Dermis blood vessel endothelial cell (primary cell): ENCODE measurements at regions not wholly inside any gene's neighbourhood (a gene's known extent, or its start where the extent isn't known, plus 50 kb on each side); places are given as distances from the start of the nearest gene placed in this dataset.

ENCODE experiments used
- DNase-seq: peaks from one replicate; pipeline ENCODE4 v3.0.0; 2010

GRCh38 chr18:67219821-67220220 lies 296.7 kb downstream of the DSEL start:
- DNase-seq: peak; percentile 59

GRCh38 chr18:67218556-67218955 lies 298.0 kb downstream of the DSEL start:
- DNase-seq: no peak

DNA sequence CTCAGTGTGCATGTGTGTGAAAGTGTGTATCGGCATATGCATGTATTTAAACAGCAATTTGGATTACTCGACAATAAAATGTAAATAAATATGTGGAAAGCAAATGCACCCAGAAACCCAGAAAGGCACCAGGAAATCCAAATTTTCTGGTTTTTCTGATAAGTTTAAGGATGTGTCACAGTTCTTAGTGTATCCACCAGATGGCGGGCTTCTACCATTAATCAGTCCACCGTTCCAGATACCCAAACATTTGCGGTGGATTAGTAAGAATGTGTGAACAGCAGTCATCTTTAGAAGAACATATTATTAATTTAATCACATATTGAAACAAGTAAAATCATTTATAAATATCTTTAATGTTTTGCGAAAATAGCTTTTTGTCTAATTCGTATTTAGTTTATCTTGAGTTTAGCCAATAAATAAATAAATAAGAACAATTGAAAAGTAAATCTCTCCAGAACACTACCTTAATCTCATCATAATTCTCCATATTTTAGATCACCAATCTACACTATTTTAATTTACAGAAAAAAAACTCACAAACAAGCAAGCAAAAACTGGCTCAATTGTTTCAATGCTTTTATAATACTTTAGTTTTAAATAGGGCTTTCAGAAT lies 298.9 kb downstream of the DSEL start:
- peak; percentile 81 for DNase-seq

DNA sequence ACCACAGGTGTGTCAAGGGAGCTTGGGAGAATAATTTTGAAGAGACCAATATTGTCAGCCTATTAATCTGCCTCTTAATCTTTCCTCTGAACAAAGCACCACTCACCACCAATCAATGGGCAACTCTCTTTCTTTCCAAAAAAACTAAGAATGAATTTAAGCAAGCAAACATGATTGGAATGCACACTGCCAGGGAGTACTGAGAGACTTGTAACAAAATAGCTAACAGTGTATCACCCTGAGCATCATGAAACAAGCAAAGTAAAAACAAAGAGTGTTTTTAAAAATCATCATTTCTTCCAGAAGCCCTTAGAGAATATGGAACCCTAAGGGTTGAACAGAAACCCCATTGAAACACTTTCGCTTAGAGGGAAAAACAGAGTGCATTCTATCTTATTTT lies 299.7 kb downstream of the DSEL start:
- DNase-seq: no peak

- no peak for DNase-seq
These were observed 300.8 kb downstream of the DSEL start for GRCh38 chr18:67215686-67216085.

DNA sequence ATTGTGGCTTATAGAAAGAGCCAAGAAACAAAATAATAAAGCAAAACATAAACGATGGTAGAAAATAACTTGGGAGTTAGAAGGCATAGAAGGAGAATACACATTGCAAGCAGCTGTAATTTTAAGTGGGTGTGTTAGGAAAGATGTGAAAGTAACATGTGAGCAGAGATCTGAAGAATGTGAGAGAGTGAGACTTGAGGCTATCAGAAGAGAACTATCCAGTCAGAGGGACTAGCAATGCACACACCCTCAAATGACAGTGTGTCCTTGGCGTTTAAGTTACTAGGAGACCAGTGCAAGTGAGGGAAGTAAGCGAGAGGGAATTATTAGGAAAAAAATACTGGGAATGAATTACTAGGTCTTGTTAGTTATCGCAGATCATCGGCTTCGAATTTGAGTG lies 304.9 kb downstream of the DSEL start:
- DNase-seq: no peak

DNA sequence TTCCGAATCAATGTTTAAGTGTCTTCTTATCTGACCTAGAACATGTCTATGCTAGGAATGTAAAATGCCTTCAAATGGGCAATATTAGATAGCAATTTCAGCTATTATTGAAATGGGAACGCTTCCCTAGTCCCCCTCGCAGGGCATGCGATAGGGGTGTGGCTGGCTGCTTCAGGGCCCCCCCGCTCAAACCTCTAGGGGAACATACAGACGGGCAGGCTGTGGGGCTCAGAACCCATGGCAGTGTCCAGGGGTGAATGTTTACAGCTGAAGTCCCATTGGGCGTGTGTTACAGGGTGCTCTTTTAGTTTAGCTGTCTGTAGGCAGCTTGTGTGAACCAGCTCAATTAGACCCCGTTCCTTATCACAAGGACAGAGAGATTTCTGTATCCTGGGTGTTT lies 315.9 kb downstream of the DSEL start:
- no peak for DNase-seq

GRCh38 chr18:67199993-67200617 lies 316.4 kb downstream of the DSEL start:
- DNase-seq: peak; percentile 75

DNA sequence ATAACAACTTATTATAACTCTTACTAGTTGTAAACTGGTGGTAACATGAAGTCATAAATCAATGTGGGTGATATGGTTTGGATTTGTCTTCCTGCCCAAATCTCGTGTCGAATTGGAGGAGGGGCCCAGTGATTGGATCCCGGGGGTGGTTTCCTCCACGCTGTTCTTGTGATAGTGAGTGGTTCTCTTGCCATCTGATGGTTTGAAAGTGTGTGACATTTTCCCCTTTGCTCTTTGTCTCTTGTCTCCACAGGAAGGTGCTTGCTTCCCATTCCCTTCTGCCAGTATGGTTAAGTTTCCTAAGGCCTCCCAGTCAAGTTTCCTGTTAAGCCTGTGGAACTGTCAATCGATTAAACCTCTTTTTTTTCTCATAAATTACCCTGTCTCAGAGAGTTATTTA lies 321.6 kb downstream of the DSEL start:
- no peak for DNase-seq

DNA sequence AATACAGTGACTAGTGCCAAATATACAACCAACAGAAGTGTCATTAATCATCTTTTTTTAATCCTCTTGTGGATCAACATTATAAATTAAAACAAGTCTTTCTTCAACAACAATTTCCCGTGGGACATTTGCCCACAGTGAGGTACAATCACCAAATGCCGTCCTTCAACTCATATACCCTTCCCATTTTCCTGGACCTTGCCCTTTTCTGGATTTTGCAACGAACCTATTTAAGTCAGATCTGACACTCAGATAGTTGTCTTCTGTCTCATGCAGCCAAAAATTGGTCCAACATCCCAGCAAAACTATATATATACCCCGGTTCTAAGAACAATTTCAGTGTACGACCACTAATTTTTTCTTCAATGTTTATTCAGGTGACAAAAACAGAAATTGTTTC lies 324.0 kb downstream of the DSEL start:
- DNase-seq: no peak

DNA sequence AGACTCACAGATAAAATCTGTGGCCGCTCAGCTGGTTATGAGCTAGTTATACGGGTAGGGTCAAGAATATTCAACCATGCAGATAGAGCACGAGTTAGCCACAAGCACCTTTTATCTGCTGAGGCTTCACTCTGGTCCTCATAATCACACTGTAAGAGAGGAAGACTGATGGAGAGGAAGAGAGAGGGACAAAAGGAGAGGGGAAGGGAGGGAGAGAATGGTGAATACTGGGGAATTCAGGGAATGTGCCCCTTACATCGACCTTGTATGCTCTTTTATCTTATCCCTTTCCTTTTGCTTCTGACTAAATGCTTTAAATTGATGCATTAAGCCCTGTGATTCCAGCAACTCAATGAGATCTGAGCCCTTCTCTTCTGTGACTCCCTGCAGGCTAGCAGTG lies 333.1 kb downstream of the DSEL start:
- no peak for DNase-seq

GRCh38 chr18:67179726-67180125 lies 336.8 kb downstream of the DSEL start:
- no peak for DNase-seq

- no peak for DNase-seq
These were observed 356.9 kb downstream of the DSEL start for GRCh38 chr18:67159662-67160061.

- DNase-seq: no peak
These were observed 361.5 kb downstream of the DSEL start for GRCh38 chr18:67154979-67155378.

- DNase-seq: no peak
These were observed 365.2 kb downstream of the DSEL start for GRCh38 chr18:67151366-67151765.

DNA sequence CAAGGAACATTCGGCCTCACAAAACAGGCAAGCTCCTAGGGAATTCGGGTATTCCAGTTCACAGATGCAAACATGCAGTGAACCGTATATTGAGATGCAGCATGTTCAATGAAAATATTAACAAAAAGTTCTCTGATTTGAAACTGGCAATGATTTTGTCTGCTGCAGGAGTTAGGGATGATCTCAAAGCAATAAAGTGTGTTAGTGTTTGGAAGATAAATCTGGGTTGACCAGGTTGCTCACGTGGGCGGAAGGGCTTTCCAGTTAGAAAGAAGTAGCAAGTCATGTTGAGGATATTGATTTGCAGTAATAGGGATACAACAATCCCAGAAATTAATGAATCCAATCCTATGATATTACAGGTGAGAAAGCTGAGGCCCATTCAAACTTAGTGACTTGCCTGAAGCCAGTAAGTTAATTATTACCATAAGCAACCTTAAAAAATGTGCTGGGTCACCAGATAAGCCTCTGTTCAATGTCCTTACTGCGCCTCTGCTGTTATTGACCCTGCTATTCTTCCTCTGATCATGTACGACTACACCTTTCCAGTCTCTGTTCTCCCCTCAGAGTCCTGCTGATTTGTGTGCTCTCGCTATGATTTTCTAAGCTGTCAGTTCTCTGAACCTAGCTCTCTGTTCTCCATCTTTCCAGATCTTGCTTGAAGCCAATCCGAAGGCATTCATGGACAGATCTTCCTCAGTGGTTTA lies 370.8 kb downstream of the DSEL start:
- no peak for DNase-seq

DNA sequence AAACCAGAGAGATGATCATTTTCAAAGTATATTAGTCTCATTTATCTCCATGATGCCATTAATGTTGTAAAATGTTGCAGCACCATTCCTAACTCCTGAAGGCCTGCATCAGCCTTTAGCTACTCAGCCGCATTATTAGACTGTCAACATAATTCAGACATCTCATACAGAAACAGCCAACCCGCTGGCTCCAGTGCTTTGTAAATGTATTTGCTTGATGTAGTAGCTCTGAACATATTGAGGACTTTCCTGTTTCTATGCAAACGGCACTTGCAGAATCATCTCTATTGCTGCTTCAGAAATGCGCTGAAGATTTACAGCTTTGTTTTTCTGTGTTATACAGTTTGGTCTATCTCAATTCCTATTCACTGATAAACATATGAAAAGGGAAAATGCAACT lies 372.2 kb downstream of the DSEL start:
- no peak for DNase-seq

DNA sequence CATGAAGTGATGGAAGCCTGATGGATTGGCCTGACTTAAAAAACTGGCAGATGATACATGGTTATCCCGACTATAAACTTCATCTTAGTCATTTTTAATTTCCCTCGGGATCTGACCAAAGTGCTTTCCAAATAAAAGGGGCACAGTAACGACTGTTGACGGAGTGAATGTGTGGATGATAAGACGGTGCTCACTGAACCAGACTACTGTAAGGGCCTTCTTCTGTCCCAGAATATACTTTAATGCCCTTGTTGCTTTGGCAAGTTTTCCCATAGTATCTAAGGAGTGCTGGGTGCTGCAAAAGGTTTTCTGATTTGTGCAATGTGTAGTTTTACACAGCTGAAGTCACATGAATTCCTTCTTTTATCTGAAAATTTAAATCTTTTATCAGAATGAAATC lies 373.5 kb downstream of the DSEL start:
- DNase-seq: no peak

DNA sequence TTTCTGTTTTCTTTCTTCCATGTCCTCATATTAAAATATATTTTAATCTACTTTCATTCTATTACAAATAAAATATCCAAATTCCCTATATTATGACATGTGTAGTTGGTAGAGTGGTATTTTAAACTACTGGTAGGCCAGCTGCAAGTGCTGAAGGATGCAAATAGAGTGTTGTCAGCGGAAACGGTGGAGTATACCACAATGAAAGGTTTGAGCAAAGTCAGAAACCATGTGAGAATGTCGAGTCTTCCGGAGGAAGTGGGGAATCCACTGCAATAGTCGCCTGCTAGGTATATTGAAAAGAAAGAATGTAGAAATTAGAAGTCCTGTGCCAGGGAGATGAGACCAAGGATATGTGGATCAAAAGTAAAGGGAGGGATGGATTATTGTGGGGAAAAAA lies 373.9 kb downstream of the DSEL start:
- no peak for DNase-seq

- no peak for DNase-seq
These were observed 376.0 kb downstream of the DSEL start for GRCh38 chr18:67140495-67140894.

GRCh38 chr18:67139899-67140298 lies 376.6 kb downstream of the DSEL start:
- no peak for DNase-seq

- DNase-seq: no peak
These were observed 380.5 kb downstream of the DSEL start for GRCh38 chr18:67135981-67136380.

- DNase-seq: no peak
These were observed 381.6 kb downstream of the DSEL start for GRCh38 chr18:67134911-67135310.

GRCh38 chr18:67133669-67134068 lies 382.9 kb downstream of the DSEL start:
- no peak for DNase-seq
